ENCODE measurements at regions not wholly inside any gene's neighbourhood (a gene's known extent, or its start where the extent isn't known, plus 50 kb on each side); places are given as distances from the start of the nearest gene placed in this dataset.

GRCh38 chr2:51410331-51410730 lies 378.4 kb upstream of the NRXN1 start:
- no peak for TF ChIP-seq CTCF (IDR thresholded peaks at IDR 0.05; ENCODE audit: low read depth, low read length)
- Histone ChIP-seq H3K4me3 (ENCODE audit: low read depth, low read length) (no peak overlapping the region), H3K9me3 (no peaks in the 10 kb centered on the region), H3K27me3 (no peaks in the 10 kb centered on the region), H3K36me3 (no peaks in the 10 kb centered on the region), H3K4me1 (no peaks in the 10 kb centered on the region)
- DNase-seq, result no peak

- no peak for DNase-seq
- TF ChIP-seq CTCF (IDR thresholded peaks at IDR 0.05; ENCODE audit: low read depth, low read length), result no peak
- Histone ChIP-seq H3K9me3 (no peaks in the 10 kb centered on the region), H3K4me3 (ENCODE audit: low read depth, low read length) (no peak overlapping the region), H3K27me3 (no peaks in the 10 kb centered on the region), H3K36me3 (no peaks in the 10 kb centered on the region), H3K4me1 (no peaks in the 10 kb centered on the region)
Observed at GRCh38 chr2:51409920-51410319, 378.0 kb upstream of the NRXN1 start.

- H3K27me3 ChIP-seq, result no peaks in the 10 kb centered on the region
- TF ChIP-seq CTCF (IDR thresholded peaks at IDR 0.05; ENCODE audit: low read depth, low read length), result no peak
- H3K36me3 ChIP-seq, result no peaks in the 10 kb centered on the region
Observed at GRCh38 chr2:51404226-51404625, 372.3 kb upstream of the NRXN1 start.

GRCh38 chr2:51401546-51401945 lies 369.6 kb upstream of the NRXN1 start:
- no peaks in the 10 kb centered on the region for H3K27me3 ChIP-seq
- no peaks in the 10 kb centered on the region for H3K9me3 ChIP-seq
- no peak for DNase-seq
- TF ChIP-seq CTCF (IDR thresholded peaks at IDR 0.05; ENCODE audit: low read depth, low read length), result no peak
- H3K4me3 ChIP-seq (ENCODE audit: low read depth, low read length), result no peak overlapping the region
- no peaks in the 10 kb centered on the region for H3K4me1 ChIP-seq
- H3K36me3 ChIP-seq, result no peaks in the 10 kb centered on the region

More at GRCh38 chr2:51404226-51404625, 372.3 kb upstream of the NRXN1 start:
- Histone ChIP-seq H3K9me3 (no peaks in the 10 kb centered on the region), H3K4me1 (no peaks in the 10 kb centered on the region), H3K4me3 (ENCODE audit: low read depth, low read length) (no peak overlapping the region)
- no peak for DNase-seq

- Histone ChIP-seq H3K36me3 (no peaks in the 10 kb centered on the region), H3K4me3 (ENCODE audit: low read depth, low read length) (no peak overlapping the region), H3K9me3 (no peaks in the 10 kb centered on the region), H3K27me3 (no peaks in the 10 kb centered on the region), H3K4me1 (no peaks in the 10 kb centered on the region)
- DNase-seq, result no peak
- TF ChIP-seq CTCF (IDR thresholded peaks at IDR 0.05; ENCODE audit: low read depth, low read length), result no peak
Observed at GRCh38 chr2:51387235-51387634, 355.3 kb upstream of the NRXN1 start.

- H3K36me3 ChIP-seq, result no peaks in the 10 kb centered on the region
- no peak for TF ChIP-seq CTCF (IDR thresholded peaks at IDR 0.05; ENCODE audit: low read depth, low read length)
- no peak for DNase-seq
- H3K4me3 ChIP-seq (ENCODE audit: low read depth, low read length), result no peak overlapping the region
- no peaks in the 10 kb centered on the region for H3K9me3 ChIP-seq
- H3K27me3 ChIP-seq, result no peaks in the 10 kb centered on the region
- H3K4me1 ChIP-seq, result no peaks in the 10 kb centered on the region
Observed at GRCh38 chr2:51379997-51380396, 348.1 kb upstream of the NRXN1 start.

Data from BE2C (cell line).